ENCODE measurements at regions not wholly inside any gene's neighbourhood (a gene's known extent, or its start where the extent isn't known, plus 50 kb on each side); places are given as distances from the start of the nearest gene placed in this dataset.

DNA sequence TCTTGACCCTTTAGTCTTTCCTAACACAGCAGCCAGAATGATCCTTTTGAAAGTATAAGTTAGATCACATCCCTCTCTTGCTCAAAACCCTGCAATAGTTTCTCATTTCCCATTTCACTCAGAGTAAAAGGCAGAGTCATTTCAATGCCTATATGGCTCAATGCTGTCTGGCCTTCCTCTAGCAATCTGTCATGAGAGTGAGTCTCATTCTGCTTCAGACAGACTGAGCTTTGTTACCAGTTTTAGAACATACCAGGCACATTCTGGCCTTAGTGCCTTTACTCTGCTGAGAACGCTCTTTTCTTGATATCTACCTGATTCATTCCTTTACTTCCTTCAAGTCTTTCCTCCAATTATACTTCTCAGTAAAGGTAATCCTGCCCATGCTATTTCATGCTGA is 372.8 kb upstream of the PKN2 start:
- no peaks in the 10 kb centered on the region for H3K27me3 Mint-ChIP-seq (ENCODE audit: low read depth)
- no peaks in the 10 kb centered on the region for H3K4me1 Mint-ChIP-seq
- no peaks in the 10 kb centered on the region for H3K36me3 Mint-ChIP-seq (ENCODE audit: low read depth)
- no peak overlapping the region for H3K27ac Mint-ChIP-seq
- H3K4me3 Mint-ChIP-seq, result no peak overlapping the region
- TF ChIP-seq, protein P1, sequence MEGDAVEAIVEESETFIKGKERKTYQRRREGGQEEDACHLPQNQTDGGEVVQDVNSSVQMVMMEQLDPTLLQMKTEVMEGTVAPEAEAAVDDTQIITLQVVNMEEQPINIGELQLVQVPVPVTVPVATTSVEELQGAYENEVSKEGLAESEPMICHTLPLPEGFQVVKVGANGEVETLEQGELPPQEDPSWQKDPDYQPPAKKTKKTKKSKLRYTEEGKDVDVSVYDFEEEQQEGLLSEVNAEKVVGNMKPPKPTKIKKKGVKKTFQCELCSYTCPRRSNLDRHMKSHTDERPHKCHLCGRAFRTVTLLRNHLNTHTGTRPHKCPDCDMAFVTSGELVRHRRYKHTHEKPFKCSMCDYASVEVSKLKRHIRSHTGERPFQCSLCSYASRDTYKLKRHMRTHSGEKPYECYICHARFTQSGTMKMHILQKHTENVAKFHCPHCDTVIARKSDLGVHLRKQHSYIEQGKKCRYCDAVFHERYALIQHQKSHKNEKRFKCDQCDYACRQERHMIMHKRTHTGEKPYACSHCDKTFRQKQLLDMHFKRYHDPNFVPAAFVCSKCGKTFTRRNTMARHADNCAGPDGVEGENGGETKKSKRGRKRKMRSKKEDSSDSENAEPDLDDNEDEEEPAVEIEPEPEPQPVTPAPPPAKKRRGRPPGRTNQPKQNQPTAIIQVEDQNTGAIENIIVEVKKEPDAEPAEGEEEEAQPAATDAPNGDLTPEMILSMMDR (IDR thresholded peaks at IDR 0.05; ENCODE audit: unreplicated experiment in 3 of 3), result no peak
- peaks cover 3% of the 10 kb centered on the region for H3K9me3 Mint-ChIP-seq

DNA sequence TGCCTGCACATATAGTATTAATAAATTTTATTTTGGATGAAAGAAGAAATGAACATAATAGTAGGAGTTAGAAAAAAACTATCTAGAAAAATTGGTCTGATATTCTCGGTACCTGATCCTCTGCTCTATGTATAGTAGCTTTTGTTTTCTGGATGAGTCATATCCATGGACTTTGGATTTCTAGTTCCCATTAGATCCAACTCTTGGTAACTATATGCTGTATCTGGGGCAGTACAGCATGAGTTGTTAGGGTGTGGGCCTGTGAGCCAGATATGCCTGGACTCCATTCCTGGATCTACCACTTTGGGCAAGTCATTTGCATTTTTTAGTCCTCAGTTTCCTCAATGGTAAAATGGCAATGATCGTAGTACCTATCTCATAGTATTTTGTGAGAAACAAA is 372.2 kb upstream of the PKN2 start:
- H3K27ac Mint-ChIP-seq, result no peak overlapping the region
- H3K4me3 Mint-ChIP-seq, result no peak overlapping the region

DNA sequence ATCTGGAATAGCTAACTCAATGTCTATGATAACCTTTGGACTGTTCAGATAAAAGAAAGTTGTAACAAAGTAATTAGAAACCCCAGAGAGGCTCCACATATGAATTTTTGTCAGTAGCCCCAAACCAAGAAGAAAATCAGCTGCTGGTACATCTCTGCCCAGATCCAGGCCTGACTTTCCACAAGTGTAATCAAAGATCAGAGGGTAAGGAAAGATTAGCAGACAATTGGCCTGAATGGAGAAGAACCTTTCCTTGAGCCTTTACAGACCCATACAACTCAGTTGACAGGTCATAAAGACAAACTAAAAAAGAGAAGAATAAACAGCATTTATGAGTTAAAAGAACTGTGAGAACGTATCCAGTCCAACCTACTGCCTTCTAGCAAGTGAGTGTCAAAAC is 366.7 kb upstream of the PKN2 start:
- Mint-ChIP-seq H3K4me1 (peaks cover 23% of the 10 kb centered on the region), H3K4me3 (no peak overlapping the region), H3K27me3 (ENCODE audit: low read depth) (no peaks in the 10 kb centered on the region), H3K36me3 (ENCODE audit: low read depth) (no peaks in the 10 kb centered on the region), H3K27ac (peak overlapping the region in 1 of 3 experiments; percentile 21), H3K9me3 (no peaks in the 10 kb centered on the region)
- TF ChIP-seq, protein P1 (IDR thresholded peaks at IDR 0.05; ENCODE audit: unreplicated experiment in 3 of 3), result no peak

More for the DNA sequence above, 372.2 kb upstream of the PKN2 start:
- H3K4me1 Mint-ChIP-seq, result no peaks in the 10 kb centered on the region
- peaks cover 3% of the 10 kb centered on the region for H3K9me3 Mint-ChIP-seq
- TF ChIP-seq, protein P1 (IDR thresholded peaks at IDR 0.05; ENCODE audit: unreplicated experiment in 3 of 3), result no peak
- H3K36me3 Mint-ChIP-seq (ENCODE audit: low read depth), result no peaks in the 10 kb centered on the region
- H3K27me3 Mint-ChIP-seq (ENCODE audit: low read depth), result no peaks in the 10 kb centered on the region

DNA sequence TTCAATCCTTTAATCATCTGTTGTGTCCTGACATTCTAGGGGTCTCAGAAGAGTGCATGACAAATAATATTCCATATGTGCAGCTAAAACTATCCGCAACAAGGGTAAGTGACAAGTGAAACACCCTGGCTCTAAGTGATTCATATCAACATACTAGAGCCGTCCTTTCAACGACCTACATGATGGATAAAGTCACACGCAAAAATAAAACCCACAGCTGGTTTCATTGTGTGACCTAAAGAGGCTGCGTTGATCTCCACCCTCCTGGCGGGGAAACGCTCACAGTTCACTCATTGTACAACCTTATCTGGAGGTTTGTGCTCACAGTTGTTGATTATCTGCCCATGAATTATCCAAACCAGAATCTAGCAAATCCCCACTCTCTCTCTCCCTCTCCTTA is 365.3 kb upstream of the PKN2 start:
- Mint-ChIP-seq H3K36me3 (ENCODE audit: low read depth) (no peaks in the 10 kb centered on the region), H3K27me3 (ENCODE audit: low read depth) (no peaks in the 10 kb centered on the region), H3K27ac (no peak overlapping the region), H3K4me3 (no peak overlapping the region), H3K9me3 (no peaks in the 10 kb centered on the region), H3K4me1 (peaks cover 23% of the 10 kb centered on the region)
- TF ChIP-seq, protein P1 (IDR thresholded peaks at IDR 0.05; ENCODE audit: unreplicated experiment in 3 of 3), result no peak

- H3K27me3 Mint-ChIP-seq (ENCODE audit: low read depth), result no peaks in the 10 kb centered on the region
- TF ChIP-seq, protein P1 (IDR thresholded peaks at IDR 0.05; ENCODE audit: unreplicated experiment in 3 of 3), result no peak
Observed at GRCh38 chr1:88320291-88320690, 363.8 kb upstream of the PKN2 start.

DNA sequence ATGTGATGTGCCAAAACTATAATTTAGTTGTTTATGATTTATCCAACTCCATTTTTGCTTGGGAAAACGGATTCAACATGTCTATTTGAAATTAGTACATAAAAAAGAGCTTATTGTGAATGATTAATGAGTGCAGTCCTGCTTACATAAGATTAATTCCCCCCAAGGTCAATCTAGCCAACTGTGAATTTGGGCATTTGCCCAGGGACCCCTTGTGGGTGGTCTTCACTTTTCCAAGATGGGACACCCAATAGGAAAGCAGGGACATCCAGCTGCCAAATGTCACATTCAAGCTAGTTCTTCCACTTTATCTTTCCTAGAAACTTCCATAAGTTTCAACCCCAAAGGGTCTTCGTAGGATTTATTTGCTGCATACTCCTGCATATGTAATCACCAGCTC is 362.4 kb upstream of the PKN2 start:
- Mint-ChIP-seq H3K36me3 (ENCODE audit: low read depth) (no peaks in the 10 kb centered on the region), H3K4me1 (peaks cover 23% of the 10 kb centered on the region), H3K4me3 (peak overlapping the region in 1 of 3 experiments; percentile 23), H3K27ac (peak overlapping the region; percentile 28 to 60 (median 41)), H3K27me3 (ENCODE audit: low read depth) (no peaks in the 10 kb centered on the region), H3K9me3 (no peaks in the 10 kb centered on the region)
- TF ChIP-seq, protein P1 (IDR thresholded peaks at IDR 0.05; ENCODE audit: unreplicated experiment in 3 of 3), result no peak

More at GRCh38 chr1:88320291-88320690, 363.8 kb upstream of the PKN2 start:
- H3K36me3 Mint-ChIP-seq (ENCODE audit: low read depth), result no peaks in the 10 kb centered on the region
- H3K9me3 Mint-ChIP-seq, result no peaks in the 10 kb centered on the region
- no peak overlapping the region for H3K4me3 Mint-ChIP-seq
- H3K4me1 Mint-ChIP-seq, result peaks cover 23% of the 10 kb centered on the region
- no peak overlapping the region for H3K27ac Mint-ChIP-seq

All from nephron (organoid).